C1 segment of cervical spinal cord (tissue), 14 donors: ENCODE measurements at regions not wholly inside any gene's neighbourhood (a gene's known extent, or its start where the extent isn't known, plus 50 kb on each side); places are given as distances from the start of the nearest gene placed in this dataset.
A peak's percentile ranks its signal among the peaks of the same experiment; 100 is the strongest.
"Not testable (repeated sequence)": the region's sequence is repeated elsewhere in the genome, so short reads cannot be mapped to it uniquely, and the experiment has no call there.

Experiments used
- DNase-seq, 14 donors: peaks; one replicate each; lab custom pipeline; 2025; lab: John Stamatoyannopoulos, UW

GRCh38 chr9:96064826-96065481 lies 189.5 kb downstream of the ERCC6L2 start:
- no peak for DNase-seq

DNA sequence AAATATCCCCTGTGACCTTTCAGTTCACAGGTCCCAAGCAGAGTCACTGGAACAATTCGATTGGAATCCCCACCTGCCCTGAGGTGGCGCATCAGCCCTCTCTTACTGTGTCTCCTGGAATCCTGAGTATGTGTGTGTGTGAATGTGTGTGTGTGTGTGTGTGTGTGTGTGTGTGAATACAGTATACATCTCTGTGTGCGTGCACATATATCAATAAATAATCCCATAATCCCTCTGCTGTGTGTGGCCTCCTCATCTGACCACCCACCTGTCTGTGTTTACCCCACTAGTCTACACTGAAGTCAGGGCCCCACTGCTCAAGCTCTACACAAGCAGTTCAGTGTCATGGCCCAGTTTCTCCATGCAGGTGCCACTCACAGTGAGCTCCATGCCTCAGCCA lies 187.4 kb downstream of the ERCC6L2 start:
- no peak for DNase-seq

- DNase-seq: no peak
Observed at GRCh38 chr9:96062031-96062430, 186.5 kb downstream of the ERCC6L2 start.

- peak in 8 of 14 donors; percentile 12 to 33 (median 22) for DNase-seq
Observed at GRCh38 chr9:96061293-96061987, 185.9 kb downstream of the ERCC6L2 start.

DNA sequence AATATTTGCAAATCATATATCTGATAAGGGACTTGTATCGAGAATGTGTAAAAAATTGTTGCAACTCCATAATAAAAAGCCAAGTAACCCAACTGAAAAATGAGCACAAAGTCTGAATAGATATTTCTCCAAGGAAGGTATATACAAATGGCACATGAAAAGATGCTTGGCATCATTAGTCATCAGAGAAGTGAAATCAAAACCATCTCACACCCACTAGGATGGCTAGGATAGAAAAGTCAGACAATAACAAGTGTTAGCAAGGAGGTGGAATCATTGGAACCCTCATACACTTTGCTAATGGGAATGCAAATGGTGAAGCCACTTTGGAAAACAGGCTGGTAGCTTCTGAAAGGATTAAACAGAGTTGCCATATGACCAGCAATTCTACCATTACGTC lies 182.7 kb downstream of the ERCC6L2 start:
- no peak for DNase-seq

- no peak for DNase-seq
Observed at GRCh38 chr9:96057155-96057554, 181.7 kb downstream of the ERCC6L2 start.

GRCh38 chr9:96056226-96056625 lies 180.7 kb downstream of the ERCC6L2 start:
- DNase-seq: no peak

DNA sequence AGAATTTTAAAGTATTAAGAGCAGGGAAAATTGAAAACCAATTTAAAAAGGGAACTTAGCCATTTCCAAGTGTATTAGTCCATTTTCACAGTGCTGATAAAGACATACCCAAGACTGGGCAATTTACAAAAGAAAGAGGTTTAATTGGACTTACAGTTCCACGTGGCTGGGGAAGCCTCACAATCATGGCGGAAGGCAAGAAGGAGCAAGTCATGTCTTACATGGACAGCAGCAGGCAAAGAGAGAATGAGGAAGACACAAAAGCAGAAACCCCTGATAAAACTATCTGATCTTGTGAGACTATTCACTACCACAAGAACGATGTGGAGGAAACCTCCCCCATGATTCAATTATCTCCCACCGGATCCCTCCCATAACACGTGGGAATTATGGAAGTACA lies 178.8 kb downstream of the ERCC6L2 start:
- not testable (repeated sequence) for DNase-seq

GRCh38 chr9:96052686-96053085 lies 177.2 kb downstream of the ERCC6L2 start:
- peak in 1 of 14 donors; percentile 61 for DNase-seq

DNA sequence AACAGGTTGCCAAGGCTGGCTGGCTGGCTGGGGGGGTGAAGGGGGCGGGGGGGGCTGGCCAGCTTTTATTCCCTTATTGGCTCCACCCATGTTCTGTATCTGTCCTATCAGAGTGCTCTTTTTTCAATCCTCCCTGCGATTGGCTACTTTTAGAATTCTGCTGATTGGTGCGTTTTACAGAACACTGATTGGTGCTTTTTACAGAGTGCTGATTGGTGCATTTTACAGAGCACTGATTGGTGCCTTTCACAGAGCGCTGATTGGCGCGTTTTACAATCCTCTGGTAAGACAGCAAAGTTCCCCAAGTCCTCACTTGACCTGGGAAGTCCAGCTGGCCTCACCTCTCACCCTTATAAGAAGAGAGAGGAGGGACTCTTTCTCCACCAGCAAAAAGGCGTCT lies 175.9 kb downstream of the ERCC6L2 start:
- no peak for DNase-seq

- DNase-seq: no peak
Observed at GRCh38 chr9:96050861-96051155, 175.3 kb downstream of the ERCC6L2 start.

- DNase-seq: no peak
Observed at GRCh38 chr9:96050048-96050860, 174.8 kb downstream of the ERCC6L2 start.

DNA sequence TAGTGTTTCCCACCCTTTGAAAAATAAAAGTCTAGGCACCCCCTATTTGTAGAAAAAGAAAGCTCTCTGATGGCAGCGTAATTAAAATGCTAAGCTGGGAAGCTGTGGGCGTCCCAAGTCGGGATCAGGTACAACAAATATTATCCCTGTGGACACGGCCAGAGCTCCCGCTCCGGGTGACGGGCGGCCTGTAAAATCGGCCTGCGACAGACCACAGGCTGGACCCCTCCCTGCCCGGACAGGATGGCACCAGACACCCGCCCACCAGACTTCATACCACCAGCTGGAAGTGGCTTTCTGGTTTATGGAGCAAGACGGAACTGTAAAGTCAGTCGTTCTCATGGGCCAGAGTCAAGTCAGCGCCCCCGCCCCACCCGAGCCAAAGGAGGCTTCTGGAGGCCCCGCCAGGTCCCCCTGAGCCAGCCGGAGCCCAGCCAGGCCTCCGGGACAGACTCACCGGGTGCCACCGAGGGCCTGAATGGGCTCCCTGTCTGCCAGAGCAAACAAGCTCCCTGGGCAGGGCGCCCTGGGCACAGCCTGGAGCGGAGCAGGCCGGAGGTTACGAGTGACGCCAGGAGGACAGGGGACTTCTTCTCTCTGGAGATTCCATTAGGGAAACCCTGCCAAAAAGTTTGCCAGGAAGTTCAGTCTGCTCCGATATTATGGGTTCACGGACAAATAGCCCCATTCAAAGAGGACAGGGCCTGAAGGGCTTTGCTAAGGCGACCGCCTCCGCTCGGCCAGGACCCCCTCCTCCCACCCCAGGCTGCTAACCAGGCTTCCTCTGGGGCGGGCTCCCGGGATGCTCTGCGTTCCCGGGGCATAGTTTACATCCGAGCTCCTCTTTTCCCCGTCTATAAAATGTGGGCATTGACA lies 173.7 kb downstream of the ERCC6L2 start:
- peak in 13 of 14 donors; percentile 50 to 94 (median 80) for DNase-seq

DNA sequence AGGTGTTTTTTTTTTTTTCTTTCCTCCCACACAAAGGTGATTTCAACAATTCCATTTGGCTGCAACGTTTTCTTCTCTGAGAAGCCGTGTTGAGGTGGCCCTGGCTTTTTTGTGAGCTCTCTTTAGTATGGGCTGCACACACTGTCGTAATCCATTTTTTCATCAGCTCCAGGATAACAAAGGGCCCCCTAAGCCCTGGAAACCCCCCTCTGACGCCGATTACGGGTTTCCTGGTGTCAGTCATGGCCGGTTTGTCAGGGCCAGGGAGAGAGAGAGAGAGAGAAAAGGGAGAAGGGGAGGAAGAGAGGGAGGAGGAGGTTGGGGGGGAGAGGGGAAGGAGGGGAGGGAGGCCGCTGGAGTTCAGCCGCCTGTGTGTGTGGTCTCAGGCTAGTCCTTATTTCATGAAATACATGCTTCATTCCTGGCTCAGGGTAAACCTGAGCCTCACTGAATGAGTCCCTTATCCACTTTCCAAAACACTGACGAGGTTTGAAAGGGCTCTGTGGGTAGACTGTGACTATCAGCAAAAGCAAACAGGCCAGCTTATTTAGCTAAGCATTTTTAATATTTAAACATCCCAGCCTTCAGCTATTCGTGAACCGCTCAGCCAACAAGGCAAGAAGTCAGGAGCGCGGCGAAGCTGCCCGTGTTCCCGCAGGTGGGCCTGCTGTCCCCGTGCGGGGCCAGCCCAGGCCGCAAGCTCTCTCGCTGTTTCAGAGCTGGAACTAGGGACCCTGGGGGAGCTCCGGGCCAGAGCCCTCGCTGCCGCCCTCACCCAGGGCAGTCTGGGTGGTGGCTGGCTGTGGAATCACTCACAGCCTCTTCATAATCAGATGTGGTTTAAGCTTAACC lies 172.8 kb downstream of the ERCC6L2 start:
- DNase-seq: peak in 11 of 14 donors; percentile 20 to 77 (median 55)

- DNase-seq: peak in 3 of 14 donors; percentile 27 to 43 (median 35)
Observed at GRCh38 chr9:96047741-96048103, 172.2 kb downstream of the ERCC6L2 start.

GRCh38 chr9:96047116-96047639 lies 171.7 kb downstream of the ERCC6L2 start:
- DNase-seq: no peak

DNA sequence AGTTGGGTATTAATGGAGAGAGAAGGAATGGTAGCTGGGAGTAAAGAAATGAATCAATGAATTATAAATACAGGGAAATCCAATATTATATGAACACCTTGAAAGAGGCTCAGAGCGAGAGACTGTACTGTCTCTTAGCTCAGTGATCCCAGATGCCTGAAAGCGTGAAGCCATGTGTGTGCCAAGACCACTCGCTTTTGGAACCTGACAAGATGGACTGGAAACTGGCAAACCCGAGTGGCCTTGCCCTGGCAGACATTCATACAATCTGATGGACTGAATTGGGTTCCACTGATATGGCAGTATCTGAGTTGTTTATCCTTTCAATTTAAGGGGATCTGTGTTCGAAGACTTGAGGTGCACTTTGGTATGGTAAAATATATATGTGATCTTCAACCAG lies 170.3 kb downstream of the ERCC6L2 start:
- DNase-seq: peak in 1 of 14 donors; percentile 87

GRCh38 chr9:96044401-96044800 lies 168.9 kb downstream of the ERCC6L2 start:
- peak in 1 of 14 donors; percentile 93 for DNase-seq

GRCh38 chr9:96040591-96041461 lies 165.3 kb downstream of the ERCC6L2 start:
- no peak for DNase-seq
